ENCODE measurements at regions not wholly inside any gene's neighbourhood (a gene's known extent, or its start where the extent isn't known, plus 50 kb on each side); places are given as distances from the start of the nearest gene placed in this dataset.

GRCh38 chr13:39803156-39803555 lies 147.7 kb downstream of the COG6 start:
- peaks cover under 1% of the 10 kb centered on the region for H3K27me3 Mint-ChIP-seq (ENCODE audit: unreplicated experiment)
- no peak for DNase-seq
- H3K27ac Mint-ChIP-seq (ENCODE audit: unreplicated experiment) = no peak overlapping the region
- no peak for TF ChIP-seq CTCF (IDR thresholded peaks at IDR 0.05; ENCODE audit: partially characterized antibody, unreplicated experiment)
- H3K4me1 Mint-ChIP-seq (ENCODE audit: low read depth, unreplicated experiment) = peaks cover 3% of the 10 kb centered on the region
- no peak overlapping the region for H3K4me3 Mint-ChIP-seq (ENCODE audit: unreplicated experiment)
- peaks cover 4% of the 10 kb centered on the region for H3K9me3 Mint-ChIP-seq (ENCODE audit: unreplicated experiment)
- H3K36me3 Mint-ChIP-seq (ENCODE audit: unreplicated experiment) = peaks cover 10% of the 10 kb centered on the region

- Mint-ChIP-seq H3K27ac (ENCODE audit: unreplicated experiment) (no peak overlapping the region), H3K4me1 (ENCODE audit: low read depth, unreplicated experiment) (peaks cover 3% of the 10 kb centered on the region), H3K4me3 (ENCODE audit: unreplicated experiment) (no peak overlapping the region), H3K9me3 (ENCODE audit: unreplicated experiment) (peaks cover 4% of the 10 kb centered on the region), H3K36me3 (ENCODE audit: unreplicated experiment) (peaks cover 10% of the 10 kb centered on the region), H3K27me3 (ENCODE audit: unreplicated experiment) (peaks cover 2% of the 10 kb centered on the region)
- TF ChIP-seq CTCF (IDR thresholded peaks at IDR 0.05; ENCODE audit: partially characterized antibody, unreplicated experiment) = no peak
- no peak for DNase-seq
Measured at GRCh38 chr13:39803851-39804250, 148.4 kb downstream of the COG6 start.

GRCh38 chr13:39804332-39805210 lies 149.1 kb downstream of the COG6 start:
- TF ChIP-seq CTCF (IDR thresholded peaks at IDR 0.05; ENCODE audit: partially characterized antibody, unreplicated experiment) = no peak
- DNase-seq = no peak
- H3K36me3 Mint-ChIP-seq (ENCODE audit: unreplicated experiment) = peaks cover 10% of the 10 kb centered on the region
- no peak overlapping the region for H3K27ac Mint-ChIP-seq (ENCODE audit: unreplicated experiment)
- no peak overlapping the region for H3K4me3 Mint-ChIP-seq (ENCODE audit: unreplicated experiment)
- H3K27me3 Mint-ChIP-seq (ENCODE audit: unreplicated experiment) = peaks cover 2% of the 10 kb centered on the region
- peaks cover 2% of the 10 kb centered on the region for H3K9me3 Mint-ChIP-seq (ENCODE audit: unreplicated experiment)
- peaks cover 3% of the 10 kb centered on the region for H3K4me1 Mint-ChIP-seq (ENCODE audit: low read depth, unreplicated experiment)

GRCh38 chr13:39809466-39809865 lies 154.0 kb downstream of the COG6 start:
- TF ChIP-seq CTCF (IDR thresholded peaks at IDR 0.05; ENCODE audit: partially characterized antibody, unreplicated experiment) = no peak
- Mint-ChIP-seq H3K4me3 (ENCODE audit: unreplicated experiment) (no peak overlapping the region), H3K36me3 (ENCODE audit: unreplicated experiment) (no peaks in the 10 kb centered on the region), H3K27me3 (ENCODE audit: unreplicated experiment) (peaks cover 2% of the 10 kb centered on the region), H3K4me1 (ENCODE audit: low read depth, unreplicated experiment) (no peaks in the 10 kb centered on the region), H3K27ac (ENCODE audit: unreplicated experiment) (no peak overlapping the region), H3K9me3 (ENCODE audit: unreplicated experiment) (no peaks in the 10 kb centered on the region)
- DNase-seq = no peak

All from glutamatergic neuron (in vitro differentiated cells).